ENCODE measurements at regions not wholly inside any gene's neighbourhood (a gene's known extent, or its start where the extent isn't known, plus 50 kb on each side); places are given as distances from the start of the nearest gene placed in this dataset.
A peak's percentile ranks its signal among the peaks of the same experiment; 100 is the strongest.
"Not testable (repeated sequence)": the region's sequence is repeated elsewhere in the genome, so short reads cannot be mapped to it uniquely, and the experiment has no call there.

DNA sequence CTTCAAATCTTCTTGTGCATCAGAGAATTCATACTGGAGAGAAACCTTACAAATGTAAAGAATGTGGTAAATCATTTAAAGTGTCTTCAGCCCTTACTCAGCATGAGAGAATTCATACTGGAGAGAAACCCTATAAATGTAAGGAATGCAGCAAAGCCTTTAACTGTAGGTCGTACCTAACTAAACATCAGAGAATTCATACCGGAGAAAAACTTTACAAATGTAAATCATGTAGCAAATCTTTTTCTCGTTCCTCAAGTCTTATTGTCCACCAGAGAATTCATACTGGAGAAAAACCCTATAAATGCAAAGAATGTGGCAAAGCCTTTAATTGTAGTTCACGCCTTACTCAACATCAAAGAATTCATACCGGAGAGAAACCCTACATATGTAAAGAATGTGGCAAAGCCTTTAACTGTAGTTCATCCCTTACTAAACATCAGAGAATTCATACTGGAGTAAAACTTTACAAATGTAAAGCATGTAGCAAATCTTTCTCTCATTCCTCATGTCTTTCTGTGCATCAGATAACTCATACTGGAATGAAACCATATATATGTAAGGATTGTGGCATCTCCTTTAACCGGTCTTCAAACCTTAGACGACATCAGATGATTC is 118.5 kb upstream of the ZNF267 start:
- peak; percentile 7 for DNase-seq

GRCh38 chr16:31764103-31764502 is 109.5 kb upstream of the ZNF267 start:
- DNase-seq: no peak

DNA sequence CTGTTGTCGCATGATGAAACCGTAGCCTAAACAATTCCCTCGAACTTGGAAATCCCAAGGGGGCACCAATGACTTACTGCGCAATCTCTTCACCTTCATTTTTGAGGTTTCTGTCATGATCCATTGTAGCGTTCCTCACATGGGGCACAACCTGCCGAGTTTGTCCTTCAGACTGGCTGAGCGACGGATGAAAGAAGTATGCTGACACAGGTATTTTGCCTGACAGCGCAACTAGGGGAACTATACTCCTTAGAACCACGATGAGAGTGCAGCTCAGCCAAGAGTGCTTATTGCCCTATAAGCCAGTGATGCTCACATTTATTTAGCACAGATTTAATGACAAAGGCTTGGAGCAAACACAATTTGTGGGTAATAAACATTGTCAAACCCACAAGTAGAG is 106.3 kb upstream of the ZNF267 start:
- no peak for DNase-seq

- DNase-seq: no peak
Measured at GRCh38 chr16:31780342-31780741, 93.3 kb upstream of the ZNF267 start.

DNA sequence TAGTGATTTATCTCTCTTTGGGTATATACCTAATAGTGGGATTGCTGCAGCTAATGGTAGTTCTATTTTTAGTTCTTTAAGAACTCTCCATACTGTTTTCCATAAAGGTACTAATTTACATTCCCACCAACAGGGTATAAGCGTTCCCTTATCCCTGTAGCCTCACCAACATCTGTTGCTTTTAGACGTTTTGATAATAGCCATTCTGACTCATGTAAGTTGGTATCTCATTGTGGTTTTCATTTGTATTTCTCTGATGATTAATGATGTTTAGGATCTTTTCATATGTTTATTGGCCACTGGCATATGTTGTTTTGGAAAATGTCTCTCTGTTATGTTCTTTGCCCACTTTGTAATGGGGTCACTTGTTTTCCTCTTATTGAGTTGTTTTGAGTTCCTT is 88.5 kb upstream of the ZNF267 start:
- no peak for DNase-seq

DNA sequence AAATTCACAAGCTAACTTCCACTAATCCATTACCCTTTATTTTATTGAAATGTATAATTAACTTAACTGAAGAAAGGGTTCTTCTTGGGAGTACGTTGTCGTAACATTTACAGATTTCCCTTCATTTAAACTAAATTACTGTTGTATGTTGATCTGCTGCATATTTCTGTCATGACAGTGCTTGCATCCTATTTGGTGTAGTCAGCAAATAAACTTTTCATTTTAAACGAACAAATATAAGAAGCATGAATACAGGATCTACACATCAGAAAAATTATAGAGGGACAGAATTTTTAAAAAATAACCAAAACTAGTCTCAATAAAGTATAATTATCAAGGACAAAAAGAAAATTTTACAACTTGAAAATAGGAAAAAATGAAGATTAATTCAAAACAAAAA is 66.5 kb upstream of the ZNF267 start:
- no peak for DNase-seq

GRCh38 chr16:31810863-31811262 is 62.7 kb upstream of the ZNF267 start:
- DNase-seq: no peak

DNA sequence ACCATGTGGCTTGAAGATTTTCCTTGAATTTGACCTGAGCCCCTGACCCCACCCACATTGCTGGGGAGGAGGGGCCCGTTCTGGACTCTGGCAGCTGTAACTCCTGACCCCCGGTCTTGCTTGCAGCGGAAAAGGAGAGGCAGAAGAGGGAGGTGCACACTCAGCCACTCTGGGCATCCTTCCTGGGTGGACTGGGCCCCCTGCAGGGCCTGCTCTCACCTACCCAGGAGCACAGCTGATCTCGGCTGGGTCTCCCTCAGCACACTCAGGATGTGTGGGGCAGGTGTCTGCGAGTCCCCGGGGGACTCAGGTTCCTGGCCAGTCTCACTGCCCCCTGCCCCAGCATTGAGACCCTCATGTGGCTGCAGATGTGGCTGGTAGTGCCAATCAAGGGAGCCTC is 57.5 kb upstream of the ZNF267 start:
- DNase-seq: not testable (repeated sequence)

GRCh38 chr16:31819386-31819785 is 54.2 kb upstream of the ZNF267 start:
- DNase-seq: no peak

- DNase-seq: no peak
Measured at GRCh38 chr16:31819948-31820347, 53.7 kb upstream of the ZNF267 start.
